ENCODE measurements at regions not wholly inside any gene's neighbourhood (a gene's known extent, or its start where the extent isn't known, plus 50 kb on each side); places are given as distances from the start of the nearest gene placed in this dataset.
"Not testable (repeated sequence)": the region's sequence is repeated elsewhere in the genome, so short reads cannot be mapped to it uniquely, and the experiment has no call there.

- no peak for DNase-seq
Measured at GRCh38 chr18:75723521-75724340, 296.2 kb upstream of the SMIM21 start.

- DNase-seq, result no peak
Measured at GRCh38 chr18:75714766-75715165, 287.3 kb upstream of the SMIM21 start.

- DNase-seq, result not testable (repeated sequence)
Measured at GRCh38 chr18:75712124-75712867, 284.8 kb upstream of the SMIM21 start.

- DNase-seq, result no peak
Measured at GRCh38 chr18:75700561-75700960, 273.1 kb upstream of the SMIM21 start.

- DNase-seq, result no peak
Measured at GRCh38 chr18:75698861-75699260, 271.4 kb upstream of the SMIM21 start.

- DNase-seq, result no peak
Measured at GRCh38 chr18:75697493-75697892, 270.0 kb upstream of the SMIM21 start.

GRCh38 chr18:75696391-75696790 lies 268.9 kb upstream of the SMIM21 start:
- no peak for DNase-seq

- DNase-seq, result no peak
Measured at GRCh38 chr18:75694292-75694691, 266.8 kb upstream of the SMIM21 start.

GRCh38 chr18:75691483-75691882 lies 264.0 kb upstream of the SMIM21 start:
- DNase-seq, result no peak

- not testable (repeated sequence) for DNase-seq
Measured at GRCh38 chr18:75690283-75690682, 262.8 kb upstream of the SMIM21 start.

- DNase-seq, result no peak
Measured at GRCh38 chr18:75687626-75688025, 260.1 kb upstream of the SMIM21 start.

GRCh38 chr18:75683426-75683825 lies 255.9 kb upstream of the SMIM21 start:
- DNase-seq, result no peak

- no peak for DNase-seq
Measured at GRCh38 chr18:75681538-75682115, 254.1 kb upstream of the SMIM21 start.

- no peak for DNase-seq
Measured at GRCh38 chr18:75679331-75679730, 251.8 kb upstream of the SMIM21 start.

GRCh38 chr18:75678627-75679026 lies 251.1 kb upstream of the SMIM21 start:
- no peak for DNase-seq

- DNase-seq, result no peak
Measured at GRCh38 chr18:75677696-75678455, 250.4 kb upstream of the SMIM21 start.

GRCh38 chr18:75660932-75661331 lies 233.4 kb upstream of the SMIM21 start:
- no peak for DNase-seq

GRCh38 chr18:75659535-75660023 lies 232.1 kb upstream of the SMIM21 start:
- DNase-seq, result no peak

- no peak for DNase-seq
Measured at GRCh38 chr18:75658330-75658729, 230.8 kb upstream of the SMIM21 start.

- DNase-seq, result no peak
Measured at GRCh38 chr18:75656563-75657247, 229.2 kb upstream of the SMIM21 start.

- no peak for DNase-seq
Measured at GRCh38 chr18:75656035-75656434, 228.5 kb upstream of the SMIM21 start.

Measured in stimulated activated CD8-positive, alpha-beta memory T cell treated with anti-CD3 and anti-CD28 coated beads, Interleukin-4, amount 100 ng/mL, for 48 hours (primary cell).